Calu3 (cell line): ENCODE measurements at regions not wholly inside any gene's neighbourhood (a gene's known extent, or its start where the extent isn't known, plus 50 kb on each side); places are given as distances from the start of the nearest gene placed in this dataset.

Experiments used
- BruUV-seq: library from RNA; stranded (reverse); fragments of 400-500 nt; replicated peaks from 2 replicates; lab custom pipeline; 2021; lab: Mats Ljungman, UMichigan
- CTCF ChIA-PET: fragments of 300-600 bp; sonication (Branson Sonifier 250); formaldehyde crosslinking; loops from one replicate; lab custom pipeline; 2022; ENCODE audit warnings: antibody characterized with exemption; lab: Charles Lee
- DNase-seq: peaks from one replicate; pipeline ENCODE4 v3.0.0; 2022
- H3K27ac Mint-ChIP-seq: one replicate; pipeline ENCODE4 v1.8.0; 2022; ENCODE audit warnings: mixed read lengths; ENCODE audit not compliant: unreplicated experiment
- H3K27me3 Mint-ChIP-seq: one replicate; pipeline ENCODE4 v1.8.0; 2022; ENCODE audit warnings: mixed read lengths; ENCODE audit not compliant: unreplicated experiment
- H3K36me3 Mint-ChIP-seq: one replicate; pipeline ENCODE4 v1.8.0; 2022; ENCODE audit warnings: mild to moderate bottlenecking, moderate library complexity, mixed read lengths; ENCODE audit not compliant: insufficient read depth, unreplicated experiment
- H3K4me1 Mint-ChIP-seq: one replicate; pipeline ENCODE4 v1.8.0; 2022; ENCODE audit warnings: mild to moderate bottlenecking, low read depth, mixed read lengths; ENCODE audit not compliant: unreplicated experiment
- H3K4me3 Mint-ChIP-seq: one replicate; pipeline ENCODE4 v1.8.0; 2022; ENCODE audit warnings: mild to moderate bottlenecking, low read depth, moderate library complexity, mixed read lengths; ENCODE audit not compliant: unreplicated experiment
- H3K9me3 Mint-ChIP-seq: one replicate; pipeline ENCODE4 v1.8.0; 2022; ENCODE audit warnings: low read depth, mixed read lengths; ENCODE audit not compliant: unreplicated experiment
- intact Hi-C: fragments of 100-400 bp; cut with micrococcal nuclease; formaldehyde crosslinking; loops from one replicate; pipeline ENCODE4 v1.10.0; 2022; ENCODE audit not compliant: unreplicated experiment
- TF ChIP-seq, protein P1 (sequence below): fragments of 200-600 bp; IDR thresholded peaks from one replicate; pipeline ENCODE4 v1.8.0; 2022; ENCODE audit warnings: antibody characterized with exemption; ENCODE audit not compliant: unreplicated experiment

DNA sequence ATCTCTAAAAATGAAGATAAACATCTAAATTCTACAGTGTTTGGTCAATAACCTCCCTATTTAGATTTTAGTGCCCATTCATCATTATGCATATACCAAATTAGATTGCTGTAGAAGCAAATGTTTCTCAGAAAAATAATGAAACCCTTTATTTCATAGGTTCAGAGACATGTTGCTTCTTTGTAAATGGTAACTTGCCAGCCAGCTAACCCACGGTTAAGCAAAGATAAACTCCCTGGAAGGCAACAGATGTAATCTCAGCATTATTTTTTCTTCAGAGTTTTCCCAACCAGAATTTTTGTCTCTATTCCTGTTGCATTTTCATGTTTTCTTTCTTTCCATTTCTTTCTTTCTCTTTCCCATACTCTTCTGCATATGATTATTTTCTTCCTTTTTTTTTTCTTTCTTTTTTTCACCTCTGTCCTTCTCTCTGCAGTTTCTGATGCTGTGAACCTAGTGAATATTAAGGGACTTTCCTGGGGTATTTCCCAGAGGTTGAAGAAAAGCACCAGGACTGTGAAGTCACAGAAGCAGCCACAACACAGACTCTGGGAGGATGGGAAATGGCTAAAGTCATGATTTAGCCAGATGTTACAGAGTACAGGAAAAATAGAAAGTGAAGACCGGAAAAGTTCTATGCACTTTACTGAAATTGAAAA, 50.0 kb upstream of the DSG1 start:
- Mint-ChIP-seq H3K27me3 (no peaks in the 10 kb centered on the region), H3K4me3 (no peak overlapping the region), H3K27ac (peak overlapping the region; percentile 15), H3K4me1 (peaks cover 40% of the 10 kb centered on the region), H3K9me3 (no peaks in the 10 kb centered on the region), H3K36me3 (no peaks in the 10 kb centered on the region)
- no TSS peak for BruUV-seq
- TF ChIP-seq, protein P1, sequence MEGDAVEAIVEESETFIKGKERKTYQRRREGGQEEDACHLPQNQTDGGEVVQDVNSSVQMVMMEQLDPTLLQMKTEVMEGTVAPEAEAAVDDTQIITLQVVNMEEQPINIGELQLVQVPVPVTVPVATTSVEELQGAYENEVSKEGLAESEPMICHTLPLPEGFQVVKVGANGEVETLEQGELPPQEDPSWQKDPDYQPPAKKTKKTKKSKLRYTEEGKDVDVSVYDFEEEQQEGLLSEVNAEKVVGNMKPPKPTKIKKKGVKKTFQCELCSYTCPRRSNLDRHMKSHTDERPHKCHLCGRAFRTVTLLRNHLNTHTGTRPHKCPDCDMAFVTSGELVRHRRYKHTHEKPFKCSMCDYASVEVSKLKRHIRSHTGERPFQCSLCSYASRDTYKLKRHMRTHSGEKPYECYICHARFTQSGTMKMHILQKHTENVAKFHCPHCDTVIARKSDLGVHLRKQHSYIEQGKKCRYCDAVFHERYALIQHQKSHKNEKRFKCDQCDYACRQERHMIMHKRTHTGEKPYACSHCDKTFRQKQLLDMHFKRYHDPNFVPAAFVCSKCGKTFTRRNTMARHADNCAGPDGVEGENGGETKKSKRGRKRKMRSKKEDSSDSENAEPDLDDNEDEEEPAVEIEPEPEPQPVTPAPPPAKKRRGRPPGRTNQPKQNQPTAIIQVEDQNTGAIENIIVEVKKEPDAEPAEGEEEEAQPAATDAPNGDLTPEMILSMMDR: no peak
- CTCF ChIA-PET: no interaction called here
- DNase-seq: no peak
- intact Hi-C loops: loop anchor here (2.0 to 5.0 kb wide), 3 partner anchors 129 to 244 kb away; no protein-coding TSS in a partner anchor
